ENCODE measurements at regions not wholly inside any gene's neighbourhood (a gene's known extent, or its start where the extent isn't known, plus 50 kb on each side); places are given as distances from the start of the nearest gene placed in this dataset.

DNA sequence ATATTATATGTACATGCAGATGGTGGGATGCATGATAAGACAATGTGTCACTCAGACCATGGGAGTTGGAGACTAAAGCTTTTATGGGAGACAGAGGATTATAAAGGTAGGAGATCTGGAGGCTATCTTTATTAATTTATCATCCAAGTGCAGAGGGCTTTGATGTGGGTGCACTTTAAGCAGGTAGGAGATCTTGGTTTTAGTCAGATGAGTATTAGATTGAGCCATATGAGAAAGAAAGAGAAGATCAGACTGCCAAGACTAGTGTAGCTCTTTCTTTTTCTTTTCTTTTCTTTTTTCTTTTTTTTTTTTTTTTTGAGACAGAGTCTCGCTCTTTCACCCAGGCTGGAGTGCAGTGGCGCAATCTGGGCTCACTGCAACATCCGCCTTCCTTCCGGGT, 84.9 kb upstream of the CAMK2D start:
- DNase-seq (ENCODE audit: low read depth in 1 of 2, low spot score in 2 of 2): no peak
- Histone ChIP-seq H3K79me1 (ENCODE audit: low read depth, low read length) (no peaks in the 10 kb centered on the region), H3K23me2 (ENCODE audit: low read depth, low read length) (no peaks in the 10 kb centered on the region), H4K20me1 (replicated peaks in 1 of 2; ENCODE audit: control insufficient read depth in 1 of 2, insufficient read depth in 2 of 2, low read length in 2 of 2) (no peaks in the 10 kb centered on the region), H3K36me3 (ENCODE audit: control insufficient read depth in 2 of 4, insufficient read depth in 4 of 4, low read length in 3 of 4) (no peaks in the 10 kb centered on the region; a peak in 1 of 8 replicates), H3K9me3 (ENCODE audit: insufficient read depth in 2 of 2, low read depth in 1 of 2, low read length in 1 of 2) (no peaks in the 10 kb centered on the region), H3K18ac (ENCODE audit: extremely low read depth, low read length) (no peak overlapping the region), H2BK120ac (replicated peaks; ENCODE audit: low read depth, low read length) (no peak overlapping the region), H4K5ac (ENCODE audit: insufficient read length, low read depth, low read length) (no peak overlapping the region), H3K27me3 (replicated peaks in 1 of 4; ENCODE audit: control insufficient read depth in 3 of 4, extremely low read depth in 1 of 4, insufficient read depth in 3 of 4, low read length in 3 of 4) (no peaks in the 10 kb centered on the region), H2BK20ac (ENCODE audit: low read length) (no peak overlapping the region), H2BK5ac (ENCODE audit: low read depth, low read length) (no peak overlapping the region), H2AFZ (ENCODE audit: low read length) (no peak overlapping the region), H3K27ac (ENCODE audit: low read depth, low read length) (no peak overlapping the region), H3K79me2 (ENCODE audit: control insufficient read depth in 1 of 2, insufficient read depth in 2 of 2, low read length in 2 of 2) (no peaks in the 10 kb centered on the region), H3K4me2 (ENCODE audit: insufficient read depth in 1 of 2, low read depth in 2 of 2, low read length in 2 of 2) (no peak overlapping the region), H3K4me3 (ENCODE audit: extremely low read depth in 1 of 4, insufficient read depth in 2 of 4, low read depth in 3 of 4, low read length in 4 of 4) (no peak overlapping the region), H3K4me1 (replicated peaks in 1 of 4; ENCODE audit: control insufficient read depth in 3 of 4, insufficient read depth in 4 of 4, low read length in 3 of 4) (no peaks in the 10 kb centered on the region), H2BK15ac (ENCODE audit: low read length) (no peak overlapping the region), H3K56ac (replicated peaks; ENCODE audit: insufficient read length, low read depth, low read length) (no peak overlapping the region), H4K91ac (replicated peaks; ENCODE audit: insufficient read length, low read length) (no peak overlapping the region), H2BK12ac (ENCODE audit: low read depth, low read length) (no peak overlapping the region), H4K8ac (ENCODE audit: extremely low read depth, insufficient read depth, low read length) (no peak overlapping the region), H3K9ac (replicated peaks in 1 of 4; ENCODE audit: extremely low read depth in 1 of 4, low read depth in 3 of 4, low read length in 3 of 4) (no peak overlapping the region), H3K4ac (replicated peaks; ENCODE audit: insufficient read length, low read depth, low read length) (no peak overlapping the region), H2AK5ac (ENCODE audit: low read depth, low read length) (no peak overlapping the region), H3K23ac (ENCODE audit: insufficient read length) (no peak overlapping the region), H3K14ac (ENCODE audit: insufficient read length) (no peak overlapping the region)
- ChIA-PET POLR2A (ENCODE audit: partially characterized antibody) (no interaction called here), CTCF (ENCODE audit: partially characterized antibody) (interaction anchor here (1.6 kb wide), 1 partner anchor 32 kb away, joined by 5 read pairs; no protein-coding TSS in a partner anchor)
- 100% methylated on average over 1 of the region's 4 CpGs; no CpG with 5 or more reads in 1 of the 2 experiments for WGBS, 2 experiments (ENCODE audit: extremely low coverage in 1 of 2, insufficient coverage in 1 of 2, insufficient read length in 1 of 2, insufficient replicate concordance in 2 of 2, low coverage in 1 of 2, low lambda C conversion rate in 2 of 2, missing lambda C conversion rate in 1 of 2)
- FAIRE-seq: no peak
- TF ChIP-seq CHD1 (IDR thresholded peaks at IDR 0.05; ENCODE audit: low read depth, low read length) (no peak), SUZ12 (IDR thresholded peaks at IDR 0.05; ENCODE audit: low read length) (no peak), HDAC2 (IDR thresholded peaks at IDR 0.05; ENCODE audit: borderline replicate concordance in 1 of 2, low read depth in 2 of 2, low read length in 2 of 2) (no peak), POU5F1 (IDR thresholded peaks at IDR 0.05; ENCODE audit: low read depth, low read length) (no peak), SP2 (IDR thresholded peaks at IDR 0.05; ENCODE audit: low read length) (no peak), E2F6 (IDR thresholded peaks at IDR 0.05) (no peak), SP4 (IDR thresholded peaks at IDR 0.05; ENCODE audit: low read length) (no peak), RAD21 (IDR thresholded peaks at IDR 0.05 in 1 of 2, conservative IDR thresholded peaks at IDR 0.05 in 1 of 2; ENCODE audit: low read depth in 2 of 2, low read length in 2 of 2) (no peak)
- TF ChIP-seq, protein P1, sequence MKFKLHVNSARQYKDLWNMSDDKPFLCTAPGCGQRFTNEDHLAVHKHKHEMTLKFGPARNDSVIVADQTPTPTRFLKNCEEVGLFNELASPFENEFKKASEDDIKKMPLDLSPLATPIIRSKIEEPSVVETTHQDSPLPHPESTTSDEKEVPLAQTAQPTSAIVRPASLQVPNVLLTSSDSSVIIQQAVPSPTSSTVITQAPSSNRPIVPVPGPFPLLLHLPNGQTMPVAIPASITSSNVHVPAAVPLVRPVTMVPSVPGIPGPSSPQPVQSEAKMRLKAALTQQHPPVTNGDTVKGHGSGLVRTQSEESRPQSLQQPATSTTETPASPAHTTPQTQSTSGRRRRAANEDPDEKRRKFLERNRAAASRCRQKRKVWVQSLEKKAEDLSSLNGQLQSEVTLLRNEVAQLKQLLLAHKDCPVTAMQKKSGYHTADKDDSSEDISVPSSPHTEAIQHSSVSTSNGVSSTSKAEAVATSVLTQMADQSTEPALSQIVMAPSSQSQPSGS (IDR thresholded peaks at IDR 0.05; ENCODE audit: low read length): no peak

Measured in H1 (cell line).